GM12873 (cell line): ENCODE measurements at regions not wholly inside any gene's neighbourhood (a gene's known extent, or its start where the extent isn't known, plus 50 kb on each side); places are given as distances from the start of the nearest gene placed in this dataset.

ENCODE experiments used
- CTCF ChIP-seq: IDR thresholded peaks from 2 replicates; pipeline ENCODE4 v1.5.1; 2012; ENCODE audit warnings: low read depth, mild to moderate bottlenecking, moderate library complexity, low read length, control low read depth; ENCODE audit not compliant: insufficient read depth; ENCODE audit errors: missing control alignments

GRCh38 chr11:121369366-121369765 lies 76.8 kb downstream of the SC5D start:
- TF ChIP-seq CTCF, result no peak

GRCh38 chr11:121372028-121372427 lies 79.5 kb downstream of the SC5D start:
- no peak for TF ChIP-seq CTCF

- TF ChIP-seq CTCF, result no peak
Observed at GRCh38 chr11:121372671-121373429, 79.3 kb upstream of the SORL1 start.

- no peak for TF ChIP-seq CTCF
Observed at GRCh38 chr11:121374286-121374985, 77.7 kb upstream of the SORL1 start.

- no peak for TF ChIP-seq CTCF
Observed at GRCh38 chr11:121376130-121376529, 76.0 kb upstream of the SORL1 start.

GRCh38 chr11:121379145-121379810 lies 72.8 kb upstream of the SORL1 start:
- TF ChIP-seq CTCF, result peak; percentile 46

GRCh38 chr11:121383716-121384115 lies 68.4 kb upstream of the SORL1 start:
- TF ChIP-seq CTCF, result no peak
